PFSK-1 (cell line): ENCODE measurements at regions not wholly inside any gene's neighbourhood (a gene's known extent, or its start where the extent isn't known, plus 50 kb on each side); places are given as distances from the start of the nearest gene placed in this dataset.

Source experiments
- FOXP2 ChIP-seq: optimal IDR thresholded peaks from 2 replicates; pipeline ENCODE3; 2011; ENCODE audit warnings: borderline replicate concordance, control low read depth, inconsistent platforms; ENCODE audit not compliant: insufficient read depth; ENCODE audit errors: extremely low read length, extremely low read depth
- POLR2AphosphoS5 ChIP-seq: IDR thresholded peaks from 2 replicates; pipeline ENCODE4 v1.6.1; 2012; ENCODE audit warnings: low read depth, mild to moderate bottlenecking, control low read depth, low read length, moderate library complexity
- SIN3A ChIP-seq: IDR thresholded peaks from 2 replicates; pipeline ENCODE4 v1.6.1; 2012; ENCODE audit warnings: mild to moderate bottlenecking, low read length, moderate library complexity, borderline replicate concordance; ENCODE audit not compliant: insufficient read depth
- TAF1 ChIP-seq: IDR thresholded peaks from 2 replicates; pipeline ENCODE4 v1.6.1; 2012; ENCODE audit warnings: low read length, control low read depth, borderline replicate concordance; ENCODE audit not compliant: insufficient read depth
- TF ChIP-seq, protein P1 (sequence below), 2 experiments: IDR thresholded peaks; 2 replicates each; pipeline versions ENCODE4 v1.6.1 to v1.8.0; 2011 to 2012; ENCODE audit warnings: low read depth in 2 of 2, low read length in 2 of 2, control low read depth in 1 of 2, inconsistent platforms in 1 of 2, mild to moderate bottlenecking in 1 of 2, moderate library complexity in 1 of 2; ENCODE audit not compliant: insufficient read depth in 1 of 2

DNA sequence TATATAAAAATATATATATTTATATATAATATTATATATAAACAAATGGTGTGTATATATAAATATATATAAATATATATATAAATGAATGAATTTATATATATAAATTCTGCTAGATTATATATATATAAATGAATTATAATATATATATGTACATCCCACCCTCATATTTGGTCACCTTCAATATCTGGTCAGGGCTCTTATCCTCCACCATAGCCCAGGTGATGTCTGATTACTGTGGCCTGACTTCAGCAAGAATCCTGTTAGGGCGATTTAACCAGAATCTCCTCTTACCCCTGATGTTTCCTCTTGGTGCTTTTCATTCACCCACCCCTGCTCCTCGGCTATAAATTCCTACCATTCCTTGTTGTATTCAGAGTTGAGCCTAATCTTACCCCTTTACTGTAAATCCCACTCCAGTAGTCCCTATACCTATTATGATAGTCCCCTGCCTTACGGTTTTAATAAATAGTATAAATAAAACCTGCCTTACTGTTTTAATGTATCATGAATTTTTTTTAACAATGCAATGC is 439.6 kb downstream of the PLOD2 start:
- TF ChIP-seq FOXP2 (no peak), POLR2AphosphoS5 (no peak), SIN3A (no peak), TAF1 (no peak)
- TF ChIP-seq, protein P1, sequence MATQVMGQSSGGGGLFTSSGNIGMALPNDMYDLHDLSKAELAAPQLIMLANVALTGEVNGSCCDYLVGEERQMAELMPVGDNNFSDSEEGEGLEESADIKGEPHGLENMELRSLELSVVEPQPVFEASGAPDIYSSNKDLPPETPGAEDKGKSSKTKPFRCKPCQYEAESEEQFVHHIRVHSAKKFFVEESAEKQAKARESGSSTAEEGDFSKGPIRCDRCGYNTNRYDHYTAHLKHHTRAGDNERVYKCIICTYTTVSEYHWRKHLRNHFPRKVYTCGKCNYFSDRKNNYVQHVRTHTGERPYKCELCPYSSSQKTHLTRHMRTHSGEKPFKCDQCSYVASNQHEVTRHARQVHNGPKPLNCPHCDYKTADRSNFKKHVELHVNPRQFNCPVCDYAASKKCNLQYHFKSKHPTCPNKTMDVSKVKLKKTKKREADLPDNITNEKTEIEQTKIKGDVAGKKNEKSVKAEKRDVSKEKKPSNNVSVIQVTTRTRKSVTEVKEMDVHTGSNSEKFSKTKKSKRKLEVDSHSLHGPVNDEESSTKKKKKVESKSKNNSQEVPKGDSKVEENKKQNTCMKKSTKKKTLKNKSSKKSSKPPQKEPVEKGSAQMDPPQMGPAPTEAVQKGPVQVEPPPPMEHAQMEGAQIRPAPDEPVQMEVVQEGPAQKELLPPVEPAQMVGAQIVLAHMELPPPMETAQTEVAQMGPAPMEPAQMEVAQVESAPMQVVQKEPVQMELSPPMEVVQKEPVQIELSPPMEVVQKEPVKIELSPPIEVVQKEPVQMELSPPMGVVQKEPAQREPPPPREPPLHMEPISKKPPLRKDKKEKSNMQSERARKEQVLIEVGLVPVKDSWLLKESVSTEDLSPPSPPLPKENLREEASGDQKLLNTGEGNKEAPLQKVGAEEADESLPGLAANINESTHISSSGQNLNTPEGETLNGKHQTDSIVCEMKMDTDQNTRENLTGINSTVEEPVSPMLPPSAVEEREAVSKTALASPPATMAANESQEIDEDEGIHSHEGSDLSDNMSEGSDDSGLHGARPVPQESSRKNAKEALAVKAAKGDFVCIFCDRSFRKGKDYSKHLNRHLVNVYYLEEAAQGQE (IDR thresholded peaks at IDR 0.05; ENCODE audit: insufficient read depth in 1 of 2, low read depth in 2 of 2, low read length in 2 of 2): no peak

DNA sequence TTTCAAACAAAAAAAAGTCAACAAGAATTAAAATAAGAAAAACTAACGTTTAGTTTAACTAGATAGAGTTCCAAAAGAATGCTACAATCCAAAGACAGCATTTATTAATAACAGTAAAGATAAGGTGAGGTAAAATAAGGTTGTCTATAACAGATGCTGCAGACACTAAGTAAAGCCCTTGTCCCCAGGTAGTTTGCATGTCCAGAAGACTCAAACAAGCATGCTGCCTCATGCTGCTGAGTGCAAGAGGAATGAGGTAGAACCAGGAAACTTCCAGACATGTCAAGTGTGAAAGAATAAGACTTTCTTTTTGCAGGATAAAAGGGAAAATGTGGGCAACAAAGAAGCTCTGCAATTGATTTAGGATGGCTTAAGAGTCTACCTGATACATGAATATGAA is 439.2 kb downstream of the PLOD2 start:
- TF ChIP-seq POLR2AphosphoS5 (no peak), SIN3A (no peak), FOXP2 (no peak), TAF1 (no peak)
- TF ChIP-seq, protein P1 (IDR thresholded peaks at IDR 0.05; ENCODE audit: insufficient read depth in 1 of 2, low read depth in 2 of 2, low read length in 2 of 2): no peak

GRCh38 chr3:145727476-145727875 is 433.5 kb downstream of the PLOD2 start:
- no peak for TF ChIP-seq POLR2AphosphoS5
- TF ChIP-seq, protein P1 (IDR thresholded peaks at IDR 0.05; ENCODE audit: insufficient read depth in 1 of 2, low read depth in 2 of 2, low read length in 2 of 2): no peak
- TF ChIP-seq TAF1: no peak
- TF ChIP-seq FOXP2: no peak
- no peak for TF ChIP-seq SIN3A

GRCh38 chr3:145735631-145736030 is 425.4 kb downstream of the PLOD2 start:
- TF ChIP-seq FOXP2 (no peak), TAF1 (no peak), SIN3A (no peak)
- TF ChIP-seq, protein P1 (IDR thresholded peaks at IDR 0.05; ENCODE audit: insufficient read depth in 1 of 2, low read depth in 2 of 2, low read length in 2 of 2): no peak

- TF ChIP-seq TAF1 (no peak), SIN3A (no peak), POLR2AphosphoS5 (no peak), FOXP2 (no peak)
- TF ChIP-seq, protein P1 (IDR thresholded peaks at IDR 0.05; ENCODE audit: insufficient read depth in 1 of 2, low read depth in 2 of 2, low read length in 2 of 2): no peak
Observed at GRCh38 chr3:145737952-145738351, 423.0 kb downstream of the PLOD2 start.
